HG03139 (cell line): ENCODE measurements at regions not wholly inside any gene's neighbourhood (a gene's known extent, or its start where the extent isn't known, plus 50 kb on each side); places are given as distances from the start of the nearest gene placed in this dataset.
"Not testable (repeated sequence)": the region's sequence is repeated elsewhere in the genome, so short reads cannot be mapped to it uniquely, and the experiment has no call there.

Experiments
- ATAC-seq: cut with Tn5 transposase; IDR thresholded peaks from one replicate; pipeline ENCODE4 v1.9.1; 2021; ENCODE audit not compliant: unreplicated experiment

DNA sequence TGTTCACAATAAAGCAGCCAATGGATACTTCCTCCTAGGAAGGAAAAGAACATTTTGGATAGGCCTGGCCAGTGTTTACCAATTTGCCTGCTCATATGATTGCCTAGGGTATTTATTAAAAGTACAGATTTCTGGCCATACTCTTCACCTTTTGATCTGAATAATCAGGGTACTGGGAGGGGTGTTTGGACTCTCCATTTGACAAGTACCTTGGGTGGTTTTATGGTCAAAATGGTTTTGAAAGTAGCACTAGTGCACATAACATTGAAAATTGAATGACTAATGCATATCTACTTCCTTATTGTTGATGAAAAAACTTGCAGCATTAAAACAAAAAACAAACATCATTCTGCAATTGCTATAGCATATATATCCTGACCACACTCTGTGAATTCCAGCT, 333.3 kb upstream of the CDH2 start:
- no peak for ATAC-seq

DNA sequence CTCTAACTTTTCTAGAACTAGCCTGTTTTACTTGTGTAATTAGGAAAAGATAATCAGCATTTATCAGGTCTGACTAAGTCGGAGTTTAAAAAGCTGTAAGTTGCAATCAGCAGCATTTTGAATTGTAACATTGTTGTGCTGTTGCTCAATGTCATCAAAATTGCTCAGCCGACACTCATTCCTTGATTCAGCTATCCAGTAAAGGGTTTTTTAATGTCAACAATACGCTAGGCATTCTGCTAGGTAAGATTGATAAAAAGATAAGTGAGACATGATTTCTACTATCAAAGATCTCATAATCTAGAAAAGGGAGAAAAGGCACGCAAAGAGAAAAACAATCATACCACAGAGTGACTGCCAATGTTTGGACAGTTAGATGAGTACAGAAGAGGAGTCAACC, 327.1 kb upstream of the CDH2 start:
- ATAC-seq = no peak

DNA sequence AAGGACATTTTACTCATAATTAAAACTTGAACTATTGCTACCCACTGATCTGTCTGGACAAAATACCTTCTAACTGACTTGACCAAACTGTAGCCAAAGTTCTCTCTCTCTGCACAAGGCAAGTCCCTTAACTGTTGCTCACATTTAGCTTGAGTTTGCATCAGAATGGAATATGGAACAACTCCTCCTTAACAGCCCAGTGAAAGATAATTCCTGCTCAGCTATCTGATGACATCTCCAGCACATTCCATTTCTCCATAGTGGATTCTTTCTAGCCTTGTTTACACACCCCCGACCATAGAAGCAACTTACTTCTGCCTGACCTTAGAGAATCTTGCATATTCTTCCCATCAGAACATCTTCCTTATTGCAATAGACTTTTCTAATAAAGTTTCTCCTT, 317.2 kb upstream of the CDH2 start:
- ATAC-seq = no peak

DNA sequence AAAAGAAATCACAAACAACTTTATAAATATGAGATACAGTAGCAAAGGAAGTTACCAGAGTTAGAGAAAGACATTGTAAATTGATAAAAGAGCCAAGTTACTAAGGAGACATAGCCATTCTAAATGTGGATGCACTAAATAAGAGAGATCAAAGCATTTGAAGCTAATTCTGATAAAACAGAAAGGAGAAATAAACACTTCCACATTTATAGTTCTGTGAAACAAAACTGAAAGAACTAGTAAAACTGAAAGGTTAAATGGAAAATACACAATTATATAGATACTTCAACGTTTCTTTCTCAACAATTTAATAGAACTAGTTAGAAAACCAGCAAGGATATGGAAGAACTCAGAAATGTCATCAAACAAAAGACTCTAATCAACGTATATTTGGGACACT, 309.0 kb upstream of the CDH2 start:
- no peak for ATAC-seq

GRCh38 chr18:28485210-28485801, 308.4 kb upstream of the CDH2 start:
- no peak for ATAC-seq

- ATAC-seq = no peak
Measured at GRCh38 chr18:28478531-28478930, 301.6 kb upstream of the CDH2 start.

GRCh38 chr18:28476302-28476701, 299.4 kb upstream of the CDH2 start:
- ATAC-seq = no peak

DNA sequence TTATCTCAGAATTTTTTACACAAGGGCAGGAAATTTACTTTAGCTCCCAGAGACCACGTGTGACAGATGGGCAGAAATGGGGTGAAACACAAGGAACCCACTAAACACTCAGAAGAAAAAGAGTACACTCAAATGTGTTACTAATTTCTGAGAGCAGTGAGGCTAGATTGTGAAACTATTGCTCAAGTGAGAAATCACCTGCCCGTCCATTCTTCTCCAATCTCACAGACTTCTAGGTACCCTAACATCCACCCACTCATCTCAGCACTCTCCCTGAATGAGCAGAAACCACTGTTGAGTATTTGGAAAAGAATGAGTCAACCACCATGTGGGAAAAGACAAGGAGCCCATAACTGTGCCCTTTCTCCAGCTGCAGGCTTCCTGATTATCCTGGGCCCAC, 293.0 kb upstream of the CDH2 start:
- ATAC-seq = no peak

- ATAC-seq = no peak
Measured at GRCh38 chr18:28468901-28469300, 292.0 kb upstream of the CDH2 start.

DNA sequence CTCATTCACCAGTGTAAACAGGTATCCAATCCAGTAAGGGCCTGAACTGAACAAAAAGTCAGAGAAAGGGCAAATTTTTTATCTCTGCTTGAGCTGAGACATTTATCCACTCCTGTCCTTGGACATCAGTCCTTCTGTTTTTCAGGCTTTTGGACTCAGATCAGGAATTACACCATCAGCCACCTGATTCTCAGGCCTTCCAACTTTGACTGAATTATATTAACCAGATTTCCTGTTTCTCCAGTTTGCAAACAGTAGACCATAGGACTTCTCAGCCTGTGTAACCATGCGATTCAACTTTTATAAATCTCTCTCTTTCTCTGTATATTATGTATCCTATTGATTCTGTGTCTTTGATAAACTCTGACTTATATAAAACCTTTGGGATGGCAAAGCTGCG, 289.3 kb upstream of the CDH2 start:
- ATAC-seq = no peak

DNA sequence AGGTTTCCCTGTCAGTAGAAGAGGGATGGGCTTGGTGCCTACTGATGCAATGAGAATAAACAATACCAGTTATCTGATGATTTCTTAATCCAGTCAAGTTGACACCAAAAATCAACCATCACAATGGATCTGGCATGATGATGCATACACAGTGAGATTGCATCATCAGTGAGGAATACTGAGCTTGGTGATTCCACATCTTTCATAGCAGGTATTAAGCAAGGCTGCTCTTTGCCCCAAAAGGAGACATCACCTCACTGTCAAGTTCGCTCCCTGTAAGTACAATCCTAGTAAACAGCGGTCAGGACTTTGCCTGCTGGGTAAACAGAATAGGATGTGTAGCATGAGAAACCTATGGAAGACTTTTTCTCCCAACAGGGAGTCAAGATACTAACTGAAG, 282.7 kb upstream of the CDH2 start:
- no peak for ATAC-seq

DNA sequence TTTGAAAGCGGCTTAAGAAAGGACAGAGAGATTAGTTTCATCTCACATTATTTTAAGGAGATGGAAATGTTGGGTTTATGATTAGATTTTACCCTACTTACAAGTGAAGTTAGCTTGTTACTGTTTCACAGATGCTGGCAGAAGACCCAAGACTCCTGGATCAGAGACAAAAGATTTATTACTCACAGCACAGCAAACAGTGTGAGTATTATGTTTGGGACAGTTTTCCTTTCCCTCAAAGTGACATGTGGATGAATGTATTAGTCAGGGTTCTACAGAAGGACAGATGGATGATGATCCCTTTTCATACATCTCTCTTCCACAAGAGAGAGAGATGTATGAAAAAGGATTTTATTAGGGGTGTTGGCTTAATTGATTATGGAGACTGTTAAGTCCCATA, 281.8 kb upstream of the CDH2 start:
- ATAC-seq = no peak

GRCh38 chr18:28457784-28458183, 280.9 kb upstream of the CDH2 start:
- ATAC-seq = no peak

- ATAC-seq = no peak
Measured at GRCh38 chr18:28455971-28456370, 279.0 kb upstream of the CDH2 start.

- no peak for ATAC-seq
Measured at GRCh38 chr18:28439870-28440269, 262.9 kb upstream of the CDH2 start.

DNA sequence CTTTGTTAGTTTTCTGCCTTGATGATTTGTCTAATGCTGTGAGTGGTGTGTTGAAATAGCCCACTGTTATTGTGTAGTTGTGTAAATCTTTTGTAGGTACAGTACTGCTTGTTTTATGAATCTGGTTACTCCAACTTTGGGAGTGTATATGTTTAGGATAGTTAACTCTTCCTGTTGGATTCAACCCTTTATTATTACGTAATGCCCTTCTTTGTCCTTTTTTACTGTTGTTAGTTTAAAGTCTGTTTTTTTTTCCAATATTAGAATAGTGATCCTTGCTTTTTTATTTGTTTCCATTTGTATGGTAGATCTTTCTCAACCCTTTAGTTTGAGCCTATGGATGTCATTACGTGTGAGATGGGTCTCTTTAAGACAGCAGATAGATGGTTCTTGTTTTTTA, 261.5 kb upstream of the CDH2 start:
- ATAC-seq = no peak

- ATAC-seq = no peak
Measured at GRCh38 chr18:28432339-28432738, 255.4 kb upstream of the CDH2 start.

- ATAC-seq = no peak
Measured at GRCh38 chr18:28425886-28426285, 249.0 kb upstream of the CDH2 start.

- ATAC-seq = no peak
Measured at GRCh38 chr18:28422577-28422976, 245.6 kb upstream of the CDH2 start.

DNA sequence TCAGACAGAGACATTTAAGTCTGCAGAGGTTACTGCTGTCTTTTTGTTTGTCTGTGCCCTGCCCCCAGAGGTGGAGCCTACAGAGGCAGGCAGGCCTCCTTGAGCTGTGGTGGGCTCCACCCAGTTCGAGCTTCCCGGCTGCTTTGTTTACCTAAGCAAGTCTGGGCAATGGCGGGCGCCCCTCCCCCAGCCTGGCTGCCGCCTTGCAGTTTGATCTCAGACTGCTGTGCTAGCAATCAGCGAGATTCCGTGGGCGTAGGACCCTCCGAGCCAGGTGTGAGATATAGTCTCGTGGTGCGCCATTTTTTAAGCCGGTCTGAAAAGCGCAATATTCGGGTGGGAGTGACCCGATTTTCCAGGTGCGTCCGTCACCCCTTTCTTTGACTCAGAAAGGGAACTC, 245.0 kb upstream of the CDH2 start:
- ATAC-seq = not testable (repeated sequence)

- ATAC-seq = no peak
Measured at GRCh38 chr18:28412521-28412920, 235.6 kb upstream of the CDH2 start.

DNA sequence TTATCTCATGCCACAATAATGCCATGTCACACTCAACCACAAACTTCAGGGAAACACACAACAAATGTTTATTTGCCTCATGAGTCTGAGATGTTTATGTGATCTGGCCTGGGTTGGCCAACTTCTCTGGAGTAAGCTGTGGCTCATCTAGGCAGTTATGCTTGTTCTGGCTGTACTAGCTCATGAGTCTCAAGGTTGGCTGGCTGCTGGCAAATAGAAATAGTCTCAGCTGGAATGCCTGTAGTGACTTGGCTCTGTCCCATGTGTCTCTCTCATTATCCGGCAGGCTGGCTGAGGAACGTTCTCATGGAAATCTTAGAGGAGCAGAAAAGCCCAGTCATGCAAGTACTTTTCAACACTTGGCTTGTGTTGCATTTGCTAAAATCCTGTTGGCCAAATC, 234.9 kb upstream of the CDH2 start:
- ATAC-seq = no peak

GRCh38 chr18:28409811-28410210, 232.9 kb upstream of the CDH2 start:
- no peak for ATAC-seq

- ATAC-seq = no peak
Measured at GRCh38 chr18:28408528-28408927, 231.6 kb upstream of the CDH2 start.
